Thyroid gland (tissue), 4 donors: ENCODE measurements at regions not wholly inside any gene's neighbourhood (a gene's known extent, or its start where the extent isn't known, plus 50 kb on each side); places are given as distances from the start of the nearest gene placed in this dataset.

Experiments
- CTCF ChIP-seq, 6 experiments: fragments of 200-600 bp in 3 of 6; fragments of 450-650 bp in 3 of 6; sonication (generic) in 3 of 6; IDR thresholded peaks; one replicate each; pipeline ENCODE4 v1.5.1; 2016 to 2019; ENCODE audit warnings: antibody characterized with exemption in 6 of 6, mild to moderate bottlenecking in 2 of 6, inconsistent platforms in 1 of 6, moderate library complexity in 1 of 6
- POLR2A ChIP-seq, 2 donors: fragments of 450-650 bp; IDR thresholded peaks; one replicate each; pipeline ENCODE4 v1.6.1; 2017; ENCODE audit warnings: antibody characterized with exemption in 2 of 2, mild to moderate bottlenecking in 2 of 2, moderate library complexity in 1 of 2

- TF ChIP-seq CTCF (IDR thresholded peaks at IDR 0.05) = no peak
- TF ChIP-seq POLR2A (IDR thresholded peaks at IDR 0.05) = no peak
Observed at GRCh38 chr3:15983232-15983631, 185.5 kb upstream of the ANKRD28 start.
